ENCODE measurements at regions not wholly inside any gene's neighbourhood (a gene's known extent, or its start where the extent isn't known, plus 50 kb on each side); places are given as distances from the start of the nearest gene placed in this dataset.

DNA sequence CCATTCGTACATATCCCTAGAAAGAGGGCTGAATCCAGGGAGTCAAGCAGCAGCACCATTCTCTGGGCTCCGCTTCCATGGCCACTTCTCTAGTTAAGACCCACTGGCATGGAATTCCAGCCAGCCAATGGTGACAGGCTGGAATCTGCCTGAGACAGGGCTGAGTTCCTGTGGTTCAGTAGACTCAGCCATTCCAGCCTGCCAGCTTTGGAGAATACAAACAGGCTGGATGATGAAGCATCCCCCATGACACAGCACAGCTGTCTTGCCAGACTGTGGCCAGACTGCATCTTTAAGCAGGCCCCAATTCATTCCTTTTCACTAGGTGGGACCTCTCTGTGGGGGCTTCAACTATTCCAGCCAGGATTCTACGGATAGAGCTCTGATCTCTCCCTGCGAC lies 329.6 kb downstream of the XPNPEP1 start:
- TF ChIP-seq, protein P1, sequence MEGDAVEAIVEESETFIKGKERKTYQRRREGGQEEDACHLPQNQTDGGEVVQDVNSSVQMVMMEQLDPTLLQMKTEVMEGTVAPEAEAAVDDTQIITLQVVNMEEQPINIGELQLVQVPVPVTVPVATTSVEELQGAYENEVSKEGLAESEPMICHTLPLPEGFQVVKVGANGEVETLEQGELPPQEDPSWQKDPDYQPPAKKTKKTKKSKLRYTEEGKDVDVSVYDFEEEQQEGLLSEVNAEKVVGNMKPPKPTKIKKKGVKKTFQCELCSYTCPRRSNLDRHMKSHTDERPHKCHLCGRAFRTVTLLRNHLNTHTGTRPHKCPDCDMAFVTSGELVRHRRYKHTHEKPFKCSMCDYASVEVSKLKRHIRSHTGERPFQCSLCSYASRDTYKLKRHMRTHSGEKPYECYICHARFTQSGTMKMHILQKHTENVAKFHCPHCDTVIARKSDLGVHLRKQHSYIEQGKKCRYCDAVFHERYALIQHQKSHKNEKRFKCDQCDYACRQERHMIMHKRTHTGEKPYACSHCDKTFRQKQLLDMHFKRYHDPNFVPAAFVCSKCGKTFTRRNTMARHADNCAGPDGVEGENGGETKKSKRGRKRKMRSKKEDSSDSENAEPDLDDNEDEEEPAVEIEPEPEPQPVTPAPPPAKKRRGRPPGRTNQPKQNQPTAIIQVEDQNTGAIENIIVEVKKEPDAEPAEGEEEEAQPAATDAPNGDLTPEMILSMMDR (conservative IDR thresholded peaks at IDR 0.05 in 1 of 2, IDR thresholded peaks at IDR 0.05 in 1 of 2; ENCODE audit: low read depth in 1 of 2, low read length in 2 of 2), result no peak
- TF ChIP-seq EZH2 (IDR thresholded peaks at IDR 0.05; ENCODE audit: low read length, missing control alignments), result no peak

Measured in fibroblast of lung (primary cell).